Uterus (tissue), 2 donors: ENCODE measurements at regions not wholly inside any gene's neighbourhood (a gene's known extent, or its start where the extent isn't known, plus 50 kb on each side); places are given as distances from the start of the nearest gene placed in this dataset.

ENCODE experiments used
- POLR2A ChIP-seq, 2 donors: fragments of 450-650 bp; IDR thresholded peaks; one replicate each; pipeline ENCODE4 v1.6.1; 2016; ENCODE audit warnings: antibody characterized with exemption in 2 of 2, mild to moderate bottlenecking in 1 of 2, moderate library complexity in 1 of 2
- TF ChIP-seq, protein P1 (sequence below), 4 experiments: fragments of 200-600 bp in 2 of 4; fragments of 450-650 bp in 2 of 4; sonication (generic) in 2 of 4; IDR thresholded peaks; one replicate each; pipeline ENCODE4 v1.5.1; 2016 to 2019; ENCODE audit warnings: antibody characterized with exemption in 4 of 4, mild to moderate bottlenecking in 2 of 4, moderate library complexity in 1 of 4

DNA sequence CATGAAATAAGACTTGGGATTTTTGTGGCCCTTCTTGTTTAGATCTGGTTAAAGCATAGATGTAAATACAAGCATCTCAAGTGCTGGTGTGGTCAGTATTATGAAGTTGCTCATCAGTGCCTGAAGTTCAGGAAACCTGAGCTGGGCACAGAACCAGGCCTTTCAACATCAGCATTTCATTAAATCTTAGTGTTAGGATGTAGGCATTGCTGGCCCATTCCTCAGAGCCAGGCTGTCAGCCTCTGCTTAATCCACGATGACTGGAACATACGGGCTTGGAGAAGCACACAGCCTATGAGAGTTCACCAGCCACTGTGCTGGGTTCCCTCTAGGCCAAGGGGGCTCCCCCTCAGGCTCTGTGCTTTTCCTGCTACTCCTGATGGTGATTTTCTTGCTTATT, 270.2 kb downstream of the EN1 start:
- TF ChIP-seq, protein P1, sequence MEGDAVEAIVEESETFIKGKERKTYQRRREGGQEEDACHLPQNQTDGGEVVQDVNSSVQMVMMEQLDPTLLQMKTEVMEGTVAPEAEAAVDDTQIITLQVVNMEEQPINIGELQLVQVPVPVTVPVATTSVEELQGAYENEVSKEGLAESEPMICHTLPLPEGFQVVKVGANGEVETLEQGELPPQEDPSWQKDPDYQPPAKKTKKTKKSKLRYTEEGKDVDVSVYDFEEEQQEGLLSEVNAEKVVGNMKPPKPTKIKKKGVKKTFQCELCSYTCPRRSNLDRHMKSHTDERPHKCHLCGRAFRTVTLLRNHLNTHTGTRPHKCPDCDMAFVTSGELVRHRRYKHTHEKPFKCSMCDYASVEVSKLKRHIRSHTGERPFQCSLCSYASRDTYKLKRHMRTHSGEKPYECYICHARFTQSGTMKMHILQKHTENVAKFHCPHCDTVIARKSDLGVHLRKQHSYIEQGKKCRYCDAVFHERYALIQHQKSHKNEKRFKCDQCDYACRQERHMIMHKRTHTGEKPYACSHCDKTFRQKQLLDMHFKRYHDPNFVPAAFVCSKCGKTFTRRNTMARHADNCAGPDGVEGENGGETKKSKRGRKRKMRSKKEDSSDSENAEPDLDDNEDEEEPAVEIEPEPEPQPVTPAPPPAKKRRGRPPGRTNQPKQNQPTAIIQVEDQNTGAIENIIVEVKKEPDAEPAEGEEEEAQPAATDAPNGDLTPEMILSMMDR (IDR thresholded peaks at IDR 0.05), result no peak
- TF ChIP-seq POLR2A (IDR thresholded peaks at IDR 0.05), result no peak
